ENCODE measurements at regions not wholly inside any gene's neighbourhood (a gene's known extent, or its start where the extent isn't known, plus 50 kb on each side); places are given as distances from the start of the nearest gene placed in this dataset.

GRCh38 chr12:67822826-67823225 lies 166.4 kb upstream of the IFNG-AS1 start:
- peaks cover under 1% of the 10 kb centered on the region; the same call in 1 of the 2 replicates for H3K9me3 ChIP-seq (ENCODE audit: low read length)
- H3K79me2 ChIP-seq (ENCODE audit: insufficient read depth, low read length): no peaks in the 10 kb centered on the region
- H4K20me1 ChIP-seq (ENCODE audit: insufficient read depth, low read length): no peaks in the 10 kb centered on the region
- FAIRE-seq: no peak
- no peak for ATAC-seq
- intact Hi-C loops (cut with micrococcal nuclease; ENCODE audit: unreplicated experiment): no loop called here
- WGBS (ENCODE audit: low lambda C conversion rate): 45% methylated on average over 1 of the region's 1 CpG
- H3K4me1 ChIP-seq (ENCODE audit: insufficient read depth, low read length): no peaks in the 10 kb centered on the region
- H2AFZ ChIP-seq (ENCODE audit: low read length): no peak overlapping the region
- H3K36me3 ChIP-seq (replicated peaks in 1 of 2; ENCODE audit: control insufficient read depth in 1 of 2, insufficient read depth in 2 of 2, low read length in 2 of 2): no peaks in the 10 kb centered on the region
- no peak overlapping the region for H3K9ac ChIP-seq (ENCODE audit: insufficient read depth, low read depth, low read length)
- H3K4me3 ChIP-seq (replicated peaks in 1 of 3; ENCODE audit: insufficient read depth in 1 of 3, low read depth in 2 of 3, low read length in 3 of 3): no peak overlapping the region
- CTCF ChIA-PET (ENCODE audit: low intra/inter-chr PET ratio, low total read pairs): no interaction called here
- BruUV-seq (replicated peaks): no TSS peak
- H3K27ac ChIP-seq (ENCODE audit: extremely low read length, insufficient read depth, low read length): no peak overlapping the region
- H3K4me2 ChIP-seq (ENCODE audit: low read depth, low read length): no peak overlapping the region
- TF ChIP-seq E2F5 (CRISPR knock-in tag; conservative IDR thresholded peaks at IDR 0.05): no peak
- in situ Hi-C loops (cut with HindIII; ENCODE audit: extremely low pct_ligation_motif_present, low pct_unique_long_range_greater_than_20kb): no loop called here
- POLR2A ChIA-PET: no interaction called here
- H3K27me3 ChIP-seq (ENCODE audit: control insufficient read depth in 1 of 2, insufficient read depth in 2 of 2, low read length in 2 of 2): peaks cover 0 to 2% of the 10 kb centered on the region in 2 experiments; a peak in 1 of 5 replicates
- DNase-seq (ENCODE audit: low spot score): no peak

GRCh38 chr12:67826148-67826547 lies 163.1 kb upstream of the IFNG-AS1 start:
- H3K36me3 ChIP-seq (replicated peaks in 1 of 2; ENCODE audit: control insufficient read depth in 1 of 2, insufficient read depth in 2 of 2, low read length in 2 of 2): no peaks in the 10 kb centered on the region
- POLR2A ChIA-PET: no interaction called here
- no peak for DNase-seq (ENCODE audit: low spot score)
- H2AFZ ChIP-seq (ENCODE audit: low read length): no peak overlapping the region
- ATAC-seq: no peak
- BruUV-seq (replicated peaks): no TSS peak
- H3K9me3 ChIP-seq (ENCODE audit: low read length): no peaks in the 10 kb centered on the region
- H3K4me3 ChIP-seq (replicated peaks in 1 of 3; ENCODE audit: insufficient read depth in 1 of 3, low read depth in 2 of 3, low read length in 3 of 3): no peak overlapping the region
- WGBS (ENCODE audit: low lambda C conversion rate): 0% methylated on average over 2 of the region's 2 CpGs
- TF ChIP-seq ZNF556 (CRISPR knock-in tag; IDR thresholded peaks at IDR 0.05; ENCODE audit: borderline replicate concordance) (no peak), MXD3 (CRISPR knock-in tag; IDR thresholded peaks at IDR 0.05) (no peak), ATAD3A (CRISPR knock-in tag; IDR thresholded peaks at IDR 0.05) (no peak), ZBTB34 (CRISPR knock-in tag; IDR thresholded peaks at IDR 0.05) (no peak), E2F5 (CRISPR knock-in tag; conservative IDR thresholded peaks at IDR 0.05) (no peak), POLR2G (IDR thresholded peaks at IDR 0.05; ENCODE audit: low read depth, low read length) (no peak), ZNF362 (CRISPR knock-in tag; IDR thresholded peaks at IDR 0.05; ENCODE audit: borderline replicate concordance) (no peak), ZMYM3 (CRISPR knock-in tag; IDR thresholded peaks at IDR 0.05) (no peak)
- H3K79me2 ChIP-seq (ENCODE audit: insufficient read depth, low read length): no peaks in the 10 kb centered on the region
- H4K20me1 ChIP-seq (ENCODE audit: insufficient read depth, low read length): no peaks in the 10 kb centered on the region
- H3K27me3 ChIP-seq (ENCODE audit: control insufficient read depth in 1 of 2, insufficient read depth in 2 of 2, low read length in 2 of 2): 0 out of 5 replicates have a peak, but pooled peaks cover 0 to 2% of the 10 kb centered on the region in 2 experiments
- H3K4me1 ChIP-seq (ENCODE audit: insufficient read depth, low read length): no peaks in the 10 kb centered on the region
- in situ Hi-C loops (cut with HindIII; ENCODE audit: extremely low pct_ligation_motif_present, low pct_unique_long_range_greater_than_20kb) (no loop called here), intact Hi-C loops (cut with micrococcal nuclease; ENCODE audit: unreplicated experiment) (no loop called here)
- no peak overlapping the region for H3K27ac ChIP-seq (ENCODE audit: extremely low read length, insufficient read depth, low read length)
- no peak for FAIRE-seq
- no peak overlapping the region for H3K9ac ChIP-seq (ENCODE audit: insufficient read depth, low read depth, low read length)
- H3K4me2 ChIP-seq (ENCODE audit: low read depth, low read length): no peak overlapping the region
- CTCF ChIA-PET (ENCODE audit: low intra/inter-chr PET ratio, low total read pairs): no interaction called here
